ENCODE measurements at regions not wholly inside any gene's neighbourhood (a gene's known extent, or its start where the extent isn't known, plus 50 kb on each side); places are given as distances from the start of the nearest gene placed in this dataset.

DNA sequence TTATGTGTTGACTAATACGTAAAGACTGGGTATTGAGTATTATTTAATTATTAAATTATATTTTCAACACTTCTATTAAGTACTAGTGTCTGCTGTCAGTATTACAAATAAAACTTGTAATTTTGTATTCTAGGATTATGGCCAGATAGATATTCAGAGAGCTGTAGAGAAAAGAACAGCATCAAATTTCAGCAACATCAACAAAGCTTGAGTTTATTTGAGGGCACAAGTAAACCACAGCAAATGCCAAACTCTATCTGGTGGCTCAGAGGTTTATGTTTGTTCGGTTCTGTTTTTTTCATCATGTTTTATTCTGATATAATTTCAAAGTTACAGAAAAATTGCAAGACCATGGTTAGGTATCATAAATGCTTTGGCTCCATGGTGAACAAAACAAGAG, 1530.5 kb downstream of the PCDH18 start:
- ATAC-seq (ENCODE audit: low read depth) (no peak), DNase-seq (no peak)
- no peak overlapping the region for H2AFZ ChIP-seq (ENCODE audit: insufficient read depth, low read depth, low read length, poor library complexity, severe bottlenecking)
- H3K9ac ChIP-seq (ENCODE audit: low read length), result no peak overlapping the region
- Mint-ChIP-seq H3K9me3 (ENCODE audit: insufficient read depth) (peaks cover 2% of the 10 kb centered on the region), H3K4me1 (no peaks in the 10 kb centered on the region), H3K27ac (no peak overlapping the region), H3K4me3 (no peak overlapping the region), H3K27me3 (no peaks in the 10 kb centered on the region)
- ChIA-PET CTCF (no interaction called here), POLR2A (no interaction called here)
- no peak overlapping the region for H3K27ac ChIP-seq (ENCODE audit: low read length in 2 of 2)
- H3K4me3 ChIP-seq (ENCODE audit: control extremely low read depth in 1 of 5, extremely low read depth in 1 of 5, insufficient read depth in 1 of 5, low read depth in 2 of 5, low read length in 4 of 5), result no peak overlapping the region
- no peaks in the 10 kb centered on the region for H4K20me1 ChIP-seq (ENCODE audit: control insufficient read depth, insufficient read depth, low read length, poor library complexity, severe bottlenecking)
- H3K79me2 ChIP-seq (ENCODE audit: control insufficient read depth, insufficient read depth, low read length), result no peaks in the 10 kb centered on the region
- H3K9me3 ChIP-seq (ENCODE audit: control extremely low read depth in 1 of 3, control insufficient read depth in 2 of 3, insufficient read depth in 1 of 3, low read length in 2 of 3), result no peaks in the 10 kb centered on the region
- no CpG with 5 or more reads among the region's 2 CpGs for WGBS (ENCODE audit: insufficient coverage)
- H3K4me2 ChIP-seq (replicated peaks; ENCODE audit: low read depth, low read length, poor library complexity, severe bottlenecking), result no peak overlapping the region
- intact Hi-C loops (cut with micrococcal nuclease), result no loop called here
- H3K36me3 ChIP-seq (replicated peaks in 1 of 2; ENCODE audit: control extremely low read depth in 1 of 2, control insufficient read depth in 1 of 2, extremely low read depth in 1 of 2, insufficient read depth in 2 of 2, low read length in 1 of 2), result no peaks in the 10 kb centered on the region
- H3K4me1 ChIP-seq (ENCODE audit: control insufficient read depth in 2 of 2, insufficient read depth in 2 of 2, low read length in 2 of 2), result no peaks in the 10 kb centered on the region
- no peaks in the 10 kb centered on the region for H3K27me3 ChIP-seq (replicated peaks in 1 of 4; ENCODE audit: control extremely low read depth in 1 of 4, control insufficient read depth in 3 of 4, insufficient read depth in 4 of 4, low read length in 3 of 4)
- TF ChIP-seq, protein P1, sequence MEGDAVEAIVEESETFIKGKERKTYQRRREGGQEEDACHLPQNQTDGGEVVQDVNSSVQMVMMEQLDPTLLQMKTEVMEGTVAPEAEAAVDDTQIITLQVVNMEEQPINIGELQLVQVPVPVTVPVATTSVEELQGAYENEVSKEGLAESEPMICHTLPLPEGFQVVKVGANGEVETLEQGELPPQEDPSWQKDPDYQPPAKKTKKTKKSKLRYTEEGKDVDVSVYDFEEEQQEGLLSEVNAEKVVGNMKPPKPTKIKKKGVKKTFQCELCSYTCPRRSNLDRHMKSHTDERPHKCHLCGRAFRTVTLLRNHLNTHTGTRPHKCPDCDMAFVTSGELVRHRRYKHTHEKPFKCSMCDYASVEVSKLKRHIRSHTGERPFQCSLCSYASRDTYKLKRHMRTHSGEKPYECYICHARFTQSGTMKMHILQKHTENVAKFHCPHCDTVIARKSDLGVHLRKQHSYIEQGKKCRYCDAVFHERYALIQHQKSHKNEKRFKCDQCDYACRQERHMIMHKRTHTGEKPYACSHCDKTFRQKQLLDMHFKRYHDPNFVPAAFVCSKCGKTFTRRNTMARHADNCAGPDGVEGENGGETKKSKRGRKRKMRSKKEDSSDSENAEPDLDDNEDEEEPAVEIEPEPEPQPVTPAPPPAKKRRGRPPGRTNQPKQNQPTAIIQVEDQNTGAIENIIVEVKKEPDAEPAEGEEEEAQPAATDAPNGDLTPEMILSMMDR (IDR thresholded peaks at IDR 0.05), result no peak
- TF ChIP-seq EZH2 (IDR thresholded peaks at IDR 0.05; ENCODE audit: borderline replicate concordance, insufficient read depth, low read depth, low read length, poor library complexity, severe bottlenecking), result no peak

DNA sequence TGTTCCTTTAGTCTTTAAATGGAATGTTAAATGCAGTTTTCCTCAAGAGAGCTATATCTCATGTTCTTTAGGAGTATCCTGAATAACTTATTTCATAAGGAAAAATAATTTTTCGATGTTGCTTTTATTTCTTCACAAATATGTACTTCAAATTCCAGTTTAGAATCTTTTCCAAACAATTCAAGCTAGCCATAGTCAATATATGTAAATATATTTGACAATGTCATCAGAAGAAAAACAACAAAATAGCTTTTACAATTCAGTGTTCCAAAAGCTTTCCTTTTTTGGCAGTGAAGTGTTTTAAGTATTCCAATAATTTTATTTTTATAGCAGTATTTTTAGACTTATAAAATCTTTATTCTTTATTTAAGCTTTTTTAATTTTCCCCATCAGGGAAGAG, 1532.0 kb downstream of the PCDH18 start:
- Mint-ChIP-seq H3K27me3 (no peaks in the 10 kb centered on the region), H3K4me1 (no peaks in the 10 kb centered on the region), H3K4me3 (no peak overlapping the region), H3K9me3 (ENCODE audit: insufficient read depth) (peaks cover 2% of the 10 kb centered on the region), H3K27ac (no peak overlapping the region)
- H3K36me3 ChIP-seq (replicated peaks in 1 of 2; ENCODE audit: control extremely low read depth in 1 of 2, control insufficient read depth in 1 of 2, extremely low read depth in 1 of 2, insufficient read depth in 2 of 2, low read length in 1 of 2), result no peaks in the 10 kb centered on the region
- no peaks in the 10 kb centered on the region for H4K20me1 ChIP-seq (ENCODE audit: control insufficient read depth, insufficient read depth, low read length, poor library complexity, severe bottlenecking)
- TF ChIP-seq EZH2 (IDR thresholded peaks at IDR 0.05; ENCODE audit: borderline replicate concordance, insufficient read depth, low read depth, low read length, poor library complexity, severe bottlenecking), result no peak
- TF ChIP-seq, protein P1 (IDR thresholded peaks at IDR 0.05), result no peak
- ChIA-PET CTCF (no interaction called here), POLR2A (no interaction called here)
- no peaks in the 10 kb centered on the region for H3K4me1 ChIP-seq (ENCODE audit: control insufficient read depth in 2 of 2, insufficient read depth in 2 of 2, low read length in 2 of 2)
- H3K27me3 ChIP-seq (replicated peaks in 1 of 4; ENCODE audit: control extremely low read depth in 1 of 4, control insufficient read depth in 3 of 4, insufficient read depth in 4 of 4, low read length in 3 of 4), result no peaks in the 10 kb centered on the region
- H3K4me3 ChIP-seq (ENCODE audit: control extremely low read depth in 1 of 5, extremely low read depth in 1 of 5, insufficient read depth in 1 of 5, low read depth in 2 of 5, low read length in 4 of 5), result no peak overlapping the region
- intact Hi-C loops (cut with micrococcal nuclease), result no loop called here
- H3K79me2 ChIP-seq (ENCODE audit: control insufficient read depth, insufficient read depth, low read length), result no peaks in the 10 kb centered on the region
- no peak overlapping the region for H3K4me2 ChIP-seq (replicated peaks; ENCODE audit: low read depth, low read length, poor library complexity, severe bottlenecking)
- WGBS (ENCODE audit: insufficient coverage), result no CpG with 5 or more reads among the region's 1 CpG
- ATAC-seq (ENCODE audit: low read depth) (no peak), DNase-seq (no peak)
- H3K9me3 ChIP-seq (ENCODE audit: control extremely low read depth in 1 of 3, control insufficient read depth in 2 of 3, insufficient read depth in 1 of 3, low read length in 2 of 3), result no peaks in the 10 kb centered on the region
- H2AFZ ChIP-seq (ENCODE audit: insufficient read depth, low read depth, low read length, poor library complexity, severe bottlenecking), result no peak overlapping the region
- no peak overlapping the region for H3K9ac ChIP-seq (ENCODE audit: low read length)
- no peak overlapping the region for H3K27ac ChIP-seq (ENCODE audit: low read length in 2 of 2)
